Heart right ventricle (tissue), 16 donors: ENCODE measurements at regions not wholly inside any gene's neighbourhood (a gene's known extent, or its start where the extent isn't known, plus 50 kb on each side); places are given as distances from the start of the nearest gene placed in this dataset.

Experiments used
- ATAC-seq, 8 donors: fragments of 200-7000 bp; cut with Tn5 transposase; one replicate each; pipeline ENCODE4 v1.9.1; 2020; ENCODE audit warnings: mild to moderate bottlenecking in 8 of 8, moderate library complexity in 8 of 8, moderate number of reproducible peaks in 1 of 8
- DNase-seq, 2 donors: peaks; one replicate each; pipeline ENCODE4 v3.0.0-alpha.2; 2020
- H3K27ac ChIP-seq, 10 donors: fragments of 200-600 bp; sonication (generic) in 2 of 10; one replicate each; pipeline versions ENCODE4 v1.5.0 to v1.8.0; 2020 to 2022; ENCODE audit warnings: mild to moderate bottlenecking in 3 of 10
- H3K27me3 ChIP-seq, 7 donors: fragments of 200-600 bp; one replicate each; pipeline ENCODE4 v1.8.0; 2021 to 2022; ENCODE audit warnings: mild to moderate bottlenecking in 2 of 7
- H3K36me3 ChIP-seq, 9 donors: fragments of 200-600 bp; sonication (generic) in 1 of 9; one replicate each; pipeline versions ENCODE4 v1.5.0 to v1.8.0; 2020 to 2022; ENCODE audit warnings: mild to moderate bottlenecking in 2 of 9
- H3K4me1 ChIP-seq, 9 donors: fragments of 200-600 bp; sonication (generic) in 1 of 9; one replicate each; pipeline versions ENCODE4 v1.5.0 to v1.8.0; 2020 to 2022; ENCODE audit warnings: mild to moderate bottlenecking in 4 of 9
- H3K4me3 ChIP-seq, 10 donors: fragments of 200-600 bp; sonication (generic) in 2 of 10; one replicate each; pipeline versions ENCODE4 v1.5.0 to v1.8.0; 2020 to 2022; ENCODE audit warnings: mild to moderate bottlenecking in 7 of 10, moderate library complexity in 2 of 10
- H3K9me3 ChIP-seq, 11 donors: fragments of 200-600 bp in 10 of 11; sonication (generic) in 2 of 11; one replicate each; pipeline versions ENCODE4 v1.5.0 to v1.8.0; 2013 to 2022; ENCODE audit warnings: mild to moderate bottlenecking in 2 of 11, control low read depth in 1 of 11, moderate library complexity in 1 of 11
- WGBS, 2 donors: extraction: QIAGEN DNeasy Blood & Tissue Kit; methylation state at CpG; one replicate each; pipeline ENCODE4 v1.1.7; 2013; ENCODE audit warnings: inconsistent platforms in 1 of 2; 5-methylcytosine and 5-hydroxymethylcytosine counted together
- intact Hi-C, 10 donors: fragments of 100-400 bp; cut with DNase I; formaldehyde crosslinking; loops; one replicate each; pipeline versions ENCODE4 v1.11.1 to v1.14.2; 2022
- TF ChIP-seq, protein P1 (sequence below), 9 donors: fragments of 200-600 bp; sonication (generic) in 2 of 9; IDR thresholded peaks; one replicate each; pipeline versions ENCODE4 v1.5.0 to v1.8.0; 2021 to 2022; ENCODE audit warnings: antibody characterized with exemption in 9 of 9, mild to moderate bottlenecking in 5 of 9, moderate library complexity in 1 of 9
- donor health status: Arrhythmogenic right ventricular cardiomyopathy.
- donor health status: ischemic (EF 13 %, LVEDD 7.1; RV severe dilation, severe dysfunction).
- donor health status: healthy with polysubstance abuse.
- donor health status: DM: no; HTN: yes; CAD: no.
- donor health status: DM: no; HTN: no; CAD: no.
- donor health status: ischemic (EF 25% LVEDD 6.9; RV normal size, moderate dysfunction).
- donor health status: ischemic (EF 25% LVEDD 5.7; RV mildly dilated, moderate dysfunction).
- donor health status: healthy.
- donor health status: DM: yes; HTN: yes; CAD: no.
- donor health status: Ischemic cardiomyopathy.
- donor health status: ischemic (EF 35%, LVEDD 5.7; RV mildly dilated, moderate dysfunction).
- donor health status: nonischemic (EF 11% LVEDD 7.7; RV severe dilation, severe dysfunction).
- donor health status: DM: yes; HTN: yes; CAD: no.
- donor health status: PGD.
- donor health status: ischemic (EF 29% LVEDD 5.4; RV normal size, mild dysfunction).
- donor health status: nonischemic (EF 23%, LVEDD 6.1; RV moderate dilation, normal function).

DNA sequence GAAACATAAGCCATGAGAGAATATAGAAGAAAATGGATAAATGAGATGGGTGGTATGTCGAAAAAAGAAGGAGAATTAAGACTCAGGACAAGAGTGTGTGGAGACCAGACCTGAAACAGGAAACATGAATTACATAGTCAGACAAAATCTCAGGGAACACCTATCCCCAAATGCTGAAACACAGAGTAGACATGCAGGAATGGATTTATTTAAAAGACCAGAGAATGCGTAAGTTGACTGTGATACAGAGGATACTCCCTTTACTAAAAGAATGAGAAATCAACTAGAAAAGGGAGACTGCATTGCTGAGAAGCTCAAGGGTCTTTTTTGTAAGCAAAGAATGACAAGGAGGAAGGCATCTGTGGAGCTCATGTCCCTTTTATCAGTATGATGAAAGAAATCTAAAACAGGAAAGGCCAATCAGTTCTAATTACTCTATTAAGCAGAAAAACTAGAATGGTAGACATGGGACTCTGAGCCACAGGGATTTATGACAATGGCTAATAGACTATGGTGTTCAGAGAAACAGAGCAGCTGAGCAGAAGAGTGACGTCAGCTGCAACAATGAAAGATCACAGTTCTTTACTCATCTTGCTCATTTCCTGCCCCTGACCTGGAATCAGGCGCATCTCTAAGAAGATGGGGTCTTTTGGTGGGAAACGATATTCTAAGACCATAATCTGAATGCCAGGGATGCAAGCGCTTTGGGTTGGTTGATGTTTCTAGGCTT is 138.9 kb upstream of the DHRS4 start:
- Histone ChIP-seq H3K9me3 (peaks cover 0 to 22% (median 5%) of the 10 kb centered on the region in 11 donors), H3K4me3 (no peak overlapping the region), H3K27ac (no peak overlapping the region), H3K4me1 (no peaks in the 10 kb centered on the region), H3K27me3 (no peaks in the 10 kb centered on the region), H3K36me3 (no peaks in the 10 kb centered on the region)
- ATAC-seq (no peak), DNase-seq (no peak)
- 80 to 83% methylated on average over 6 of the region's 6 CpGs for WGBS, 2 donors
- TF ChIP-seq, protein P1, sequence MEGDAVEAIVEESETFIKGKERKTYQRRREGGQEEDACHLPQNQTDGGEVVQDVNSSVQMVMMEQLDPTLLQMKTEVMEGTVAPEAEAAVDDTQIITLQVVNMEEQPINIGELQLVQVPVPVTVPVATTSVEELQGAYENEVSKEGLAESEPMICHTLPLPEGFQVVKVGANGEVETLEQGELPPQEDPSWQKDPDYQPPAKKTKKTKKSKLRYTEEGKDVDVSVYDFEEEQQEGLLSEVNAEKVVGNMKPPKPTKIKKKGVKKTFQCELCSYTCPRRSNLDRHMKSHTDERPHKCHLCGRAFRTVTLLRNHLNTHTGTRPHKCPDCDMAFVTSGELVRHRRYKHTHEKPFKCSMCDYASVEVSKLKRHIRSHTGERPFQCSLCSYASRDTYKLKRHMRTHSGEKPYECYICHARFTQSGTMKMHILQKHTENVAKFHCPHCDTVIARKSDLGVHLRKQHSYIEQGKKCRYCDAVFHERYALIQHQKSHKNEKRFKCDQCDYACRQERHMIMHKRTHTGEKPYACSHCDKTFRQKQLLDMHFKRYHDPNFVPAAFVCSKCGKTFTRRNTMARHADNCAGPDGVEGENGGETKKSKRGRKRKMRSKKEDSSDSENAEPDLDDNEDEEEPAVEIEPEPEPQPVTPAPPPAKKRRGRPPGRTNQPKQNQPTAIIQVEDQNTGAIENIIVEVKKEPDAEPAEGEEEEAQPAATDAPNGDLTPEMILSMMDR (IDR thresholded peaks at IDR 0.05) = no peak
- intact Hi-C loops = no loop called here

DNA sequence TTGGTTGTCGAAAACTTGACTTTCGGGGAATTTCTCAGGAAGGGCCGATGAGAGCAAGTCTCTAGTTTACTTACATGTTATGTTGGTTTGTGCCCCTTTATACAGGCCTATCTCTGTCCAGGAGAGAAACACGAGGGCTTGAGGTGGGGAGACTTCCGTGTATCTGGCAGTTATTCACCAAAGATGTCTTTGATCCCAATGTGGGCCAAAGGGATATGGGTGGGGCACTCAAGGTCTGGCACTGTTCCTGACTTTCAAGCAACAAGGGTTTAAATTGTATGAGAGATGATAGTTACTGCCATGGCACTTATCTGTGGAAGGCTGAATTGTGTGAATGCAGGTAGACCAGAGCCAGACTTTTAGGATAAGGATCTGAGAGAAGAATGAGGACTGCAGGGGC is 137.2 kb upstream of the DHRS4 start:
- Histone ChIP-seq H3K4me1 (no peaks in the 10 kb centered on the region), H3K36me3 (no peaks in the 10 kb centered on the region), H3K27me3 (no peaks in the 10 kb centered on the region), H3K9me3 (peaks cover 0 to 22% (median 5%) of the 10 kb centered on the region in 11 donors), H3K4me3 (no peak overlapping the region), H3K27ac (no peak overlapping the region)
- intact Hi-C loops = no loop called here
- TF ChIP-seq, protein P1 (IDR thresholded peaks at IDR 0.05) = no peak
- no peak for ATAC-seq
- DNase-seq = no peak
- 86% methylated on average over 5 of the region's 5 CpGs for WGBS, 2 donors

DNA sequence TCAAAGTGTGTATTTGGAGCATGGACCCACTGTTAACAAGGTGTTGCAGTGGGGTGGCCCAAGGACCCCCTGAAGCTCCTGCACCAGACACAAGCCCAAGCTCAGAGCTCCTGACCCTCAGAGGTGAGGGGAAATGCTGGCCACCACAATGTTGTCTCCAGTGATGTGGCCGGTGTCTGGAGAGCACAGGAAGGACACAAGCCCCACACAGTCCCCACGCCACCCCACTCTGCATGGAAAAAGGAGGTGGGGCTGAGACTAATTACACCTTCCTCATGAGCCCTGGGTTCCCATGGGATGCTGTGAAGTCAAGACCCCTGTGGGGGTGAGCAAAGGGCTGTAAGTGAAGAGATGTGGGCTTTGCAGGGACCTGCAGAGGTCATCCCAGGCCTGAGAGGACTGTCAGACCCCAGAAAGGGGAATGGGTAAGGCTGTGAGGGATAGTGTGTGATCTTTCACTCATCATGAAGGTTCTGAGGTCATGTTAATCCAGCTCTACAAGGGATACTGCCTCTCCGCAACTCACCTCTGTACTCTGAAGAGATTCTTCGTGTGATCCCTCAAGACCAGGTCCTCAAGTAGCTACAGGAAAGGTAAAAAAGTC is 136.3 kb upstream of the DHRS4 start:
- DNase-seq = no peak
- TF ChIP-seq, protein P1 (IDR thresholded peaks at IDR 0.05) = no peak
- Histone ChIP-seq H3K4me3 (no peak overlapping the region), H3K27ac (no peak overlapping the region), H3K4me1 (no peaks in the 10 kb centered on the region), H3K27me3 (no peaks in the 10 kb centered on the region), H3K36me3 (no peaks in the 10 kb centered on the region), H3K9me3 (peaks cover 0 to 22% (median 5%) of the 10 kb centered on the region in 11 donors)
- intact Hi-C loops = no loop called here
- 58 to 59% methylated on average over 4 of the region's 4 CpGs for WGBS, 2 donors
- ATAC-seq = no peak

DNA sequence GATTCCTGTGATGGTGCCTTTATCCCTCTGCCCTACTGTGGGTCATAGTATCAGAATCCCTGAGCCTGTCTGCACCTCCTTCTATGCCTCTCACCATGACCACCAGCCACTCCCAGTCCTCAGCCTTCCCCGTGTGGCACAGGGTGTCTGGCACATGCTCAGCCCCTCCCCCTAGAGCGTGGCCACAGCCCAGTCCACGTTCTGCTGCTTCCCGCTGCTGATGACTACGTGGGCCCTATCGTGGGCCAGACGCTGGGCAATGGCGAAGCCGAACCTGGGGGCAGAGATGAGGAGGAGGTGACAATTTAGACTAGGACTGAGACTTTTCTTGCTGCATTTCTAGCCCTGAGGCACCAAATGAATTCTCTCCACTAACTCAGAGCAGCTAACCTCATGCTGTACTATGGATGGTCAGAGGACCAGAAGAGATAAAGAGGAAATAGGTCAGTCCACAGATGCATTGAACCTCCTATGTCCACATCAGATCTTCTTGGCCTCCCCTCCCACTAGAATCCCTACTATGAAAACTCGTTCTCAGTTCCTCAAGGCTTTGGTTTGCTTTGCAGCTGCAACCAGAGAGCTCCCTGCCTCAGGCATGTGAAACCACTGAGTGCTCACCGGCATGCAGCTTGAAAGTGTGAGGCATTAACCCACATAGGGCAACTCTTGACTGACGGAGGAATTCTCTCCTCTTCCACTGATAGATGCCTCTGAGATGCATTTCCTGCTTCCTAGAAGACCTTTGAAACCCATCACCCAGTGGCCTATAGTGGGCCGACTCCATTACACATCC is 126.3 kb upstream of the DHRS4 start:
- Histone ChIP-seq H3K27ac (no peak overlapping the region), H3K4me3 (no peak overlapping the region), H3K9me3 (no peaks in the 10 kb centered on the region), H3K4me1 (peaks cover 0 to 25% (median 0%) of the 10 kb centered on the region in 9 donors), H3K27me3 (no peaks in the 10 kb centered on the region), H3K36me3 (no peaks in the 10 kb centered on the region)
- TF ChIP-seq, protein P1 (IDR thresholded peaks at IDR 0.05) = no peak
- intact Hi-C loops = no loop called here
- 84 to 86% methylated on average over 13 of the region's 13 CpGs for WGBS, 2 donors
- DNase-seq (no peak), ATAC-seq (no peak)
